HCT116 (cell line): ENCODE measurements at regions not wholly inside any gene's neighbourhood (a gene's known extent, or its start where the extent isn't known, plus 50 kb on each side); places are given as distances from the start of the nearest gene placed in this dataset.

Experiments
- CTCF ChIP-seq, 3 experiments: fragments of 200-600 bp in 1 of 3; sonication (generic) in 1 of 3; IDR thresholded peaks in 2 of 3; conservative IDR thresholded peaks in 1 of 3; 2 replicates each; pipeline ENCODE4 v1.5.1; 2012 to 2017; ENCODE audit warnings: low read depth in 2 of 3, low read length in 2 of 3, antibody characterized with exemption in 1 of 3, borderline replicate concordance in 1 of 3, control low read depth in 1 of 3, mild to moderate bottlenecking in 1 of 3, mixed read lengths in 1 of 3, mixed run types in 1 of 3, moderate library complexity in 1 of 3; ENCODE audit not compliant: insufficient read depth in 1 of 3
- EGR1 ChIP-seq: IDR thresholded peaks from 2 replicates; pipeline ENCODE4 v1.6.1; 2012; ENCODE audit warnings: low read depth
- EZH2phosphoT487 ChIP-seq: fragments of 200-600 bp; IDR thresholded peaks from 2 replicates; pipeline ENCODE4 v1.6.1; 2018; ENCODE audit warnings: antibody characterized with exemption, borderline replicate concordance
- POLR2AphosphoS5 ChIP-seq: IDR thresholded peaks from 2 replicates; pipeline ENCODE4 v1.6.1; 2011; ENCODE audit warnings: mild to moderate bottlenecking, low read depth, low read length, moderate library complexity
- REST ChIP-seq: IDR thresholded peaks from 2 replicates; pipeline ENCODE4 v1.6.1; 2012; ENCODE audit warnings: low read depth
- SRF ChIP-seq: IDR thresholded peaks from 2 replicates; pipeline ENCODE4 v1.6.1; 2012; ENCODE audit warnings: low read depth
- YY1 ChIP-seq: IDR thresholded peaks from 2 replicates; pipeline ENCODE4 v1.6.1; 2011; ENCODE audit warnings: low read length, low read depth, moderate library complexity, mild to moderate bottlenecking; ENCODE audit not compliant: insufficient replicate concordance; ENCODE audit errors: extremely low read depth

- TF ChIP-seq CTCF (IDR thresholded peaks at IDR 0.05 in 2 of 3, conservative IDR thresholded peaks at IDR 0.05 in 1 of 3; ENCODE audit: borderline replicate concordance in 1 of 3, insufficient read depth in 1 of 3, low read depth in 2 of 3, low read length in 2 of 3) (no peak), POLR2AphosphoS5 (no peak), SRF (no peak), EZH2phosphoT487 (no peak), REST (no peak), EGR1 (no peak), YY1 (no peak)
Measured at GRCh38 chr6:134657751-134658527, 292.0 kb downstream of the ALDH8A1 start.
